ENCODE measurements at regions not wholly inside any gene's neighbourhood (a gene's known extent, or its start where the extent isn't known, plus 50 kb on each side); places are given as distances from the start of the nearest gene placed in this dataset.

DNA sequence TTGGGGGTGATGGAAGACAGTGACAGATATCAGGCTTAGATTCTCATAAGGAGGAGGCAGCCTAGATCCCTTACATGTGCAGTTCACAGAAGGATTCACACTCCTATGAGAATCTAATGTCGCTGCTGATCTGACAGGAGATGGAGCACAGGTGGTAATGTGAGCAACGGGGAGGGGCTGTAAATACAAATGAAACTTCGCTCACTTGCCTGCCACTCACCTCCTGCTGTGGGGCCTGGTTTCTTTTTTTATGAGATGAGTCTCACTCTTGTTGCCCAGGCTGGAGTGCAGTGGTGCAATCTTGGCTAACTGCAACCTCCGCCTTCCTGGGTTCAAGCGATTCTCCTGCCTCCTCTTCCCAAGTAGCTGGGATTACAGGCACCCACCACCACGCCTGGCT lies 258.6 kb downstream of the EN1 start:
- Histone ChIP-seq H4K20me1 (replicated peaks; ENCODE audit: control insufficient read depth, insufficient read depth, low read length) (no peaks in the 10 kb centered on the region), H3K4me2 (ENCODE audit: insufficient read depth, low read length) (no peak overlapping the region), H3K79me2 (ENCODE audit: control insufficient read depth, insufficient read depth, low read length) (no peaks in the 10 kb centered on the region), H3K4me3 (no peak overlapping the region), H2AFZ (ENCODE audit: low read depth, low read length) (no peak overlapping the region), H3K27me3 (ENCODE audit: control insufficient read depth in 2 of 2, insufficient read depth in 2 of 2, low read length in 2 of 2) (peaks cover 3 to 8% of the 10 kb centered on the region in 2 experiments; a peak in 2 of 5 replicates), H3K36me3 (ENCODE audit: control insufficient read depth, insufficient read depth, low read length) (no peaks in the 10 kb centered on the region), H3K27ac (ENCODE audit: extremely low read depth, low read depth, low read length) (no peak overlapping the region), H3K4me1 (replicated peaks in 1 of 2; ENCODE audit: control insufficient read depth in 2 of 2, insufficient read depth in 2 of 2, low read length in 2 of 2) (no peaks in the 10 kb centered on the region), H3K9me3 (replicated peaks; ENCODE audit: control insufficient read depth, insufficient read depth, low read depth, low read length) (no peaks in the 10 kb centered on the region), H3K9ac (ENCODE audit: insufficient read depth in 1 of 2, low read depth in 2 of 2, low read length in 2 of 2) (no peak overlapping the region), H3K9me1 (ENCODE audit: control insufficient read depth, insufficient read depth, low read length) (no peaks in the 10 kb centered on the region)
- no TSS peak for BruUV-seq (replicated peaks)
- FAIRE-seq (no peak), DNase-seq (ENCODE audit: extremely low read depth in 1 of 4, low spot score in 3 of 4) (no peak), ATAC-seq (no peak)
- 0% methylated on average over 6 of the region's 6 CpGs for WGBS (ENCODE audit: insufficient coverage, low coverage, missing lambda C conversion rate)
- POLR2A ChIA-PET: interaction anchor here (0.6 to 0.7 kb wide), 2 partner anchors 80 to 202 kb away, joined by 3 read pairs; no protein-coding TSS in a partner anchor
- CTCF ChIA-PET (ENCODE audit: low intra/inter-chr PET ratio): no interaction called here
- TF ChIP-seq, protein P1, sequence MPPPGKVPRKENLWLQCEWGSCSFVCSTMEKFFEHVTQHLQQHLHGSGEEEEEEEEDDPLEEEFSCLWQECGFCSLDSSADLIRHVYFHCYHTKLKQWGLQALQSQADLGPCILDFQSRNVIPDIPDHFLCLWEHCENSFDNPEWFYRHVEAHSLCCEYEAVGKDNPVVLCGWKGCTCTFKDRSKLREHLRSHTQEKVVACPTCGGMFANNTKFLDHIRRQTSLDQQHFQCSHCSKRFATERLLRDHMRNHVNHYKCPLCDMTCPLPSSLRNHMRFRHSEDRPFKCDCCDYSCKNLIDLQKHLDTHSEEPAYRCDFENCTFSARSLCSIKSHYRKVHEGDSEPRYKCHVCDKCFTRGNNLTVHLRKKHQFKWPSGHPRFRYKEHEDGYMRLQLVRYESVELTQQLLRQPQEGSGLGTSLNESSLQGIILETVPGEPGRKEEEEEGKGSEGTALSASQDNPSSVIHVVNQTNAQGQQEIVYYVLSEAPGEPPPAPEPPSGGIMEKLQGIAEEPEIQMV (tag; conservative IDR thresholded peaks at IDR 0.05; ENCODE audit: low read depth): no peak
- TF ChIP-seq, protein P2, sequence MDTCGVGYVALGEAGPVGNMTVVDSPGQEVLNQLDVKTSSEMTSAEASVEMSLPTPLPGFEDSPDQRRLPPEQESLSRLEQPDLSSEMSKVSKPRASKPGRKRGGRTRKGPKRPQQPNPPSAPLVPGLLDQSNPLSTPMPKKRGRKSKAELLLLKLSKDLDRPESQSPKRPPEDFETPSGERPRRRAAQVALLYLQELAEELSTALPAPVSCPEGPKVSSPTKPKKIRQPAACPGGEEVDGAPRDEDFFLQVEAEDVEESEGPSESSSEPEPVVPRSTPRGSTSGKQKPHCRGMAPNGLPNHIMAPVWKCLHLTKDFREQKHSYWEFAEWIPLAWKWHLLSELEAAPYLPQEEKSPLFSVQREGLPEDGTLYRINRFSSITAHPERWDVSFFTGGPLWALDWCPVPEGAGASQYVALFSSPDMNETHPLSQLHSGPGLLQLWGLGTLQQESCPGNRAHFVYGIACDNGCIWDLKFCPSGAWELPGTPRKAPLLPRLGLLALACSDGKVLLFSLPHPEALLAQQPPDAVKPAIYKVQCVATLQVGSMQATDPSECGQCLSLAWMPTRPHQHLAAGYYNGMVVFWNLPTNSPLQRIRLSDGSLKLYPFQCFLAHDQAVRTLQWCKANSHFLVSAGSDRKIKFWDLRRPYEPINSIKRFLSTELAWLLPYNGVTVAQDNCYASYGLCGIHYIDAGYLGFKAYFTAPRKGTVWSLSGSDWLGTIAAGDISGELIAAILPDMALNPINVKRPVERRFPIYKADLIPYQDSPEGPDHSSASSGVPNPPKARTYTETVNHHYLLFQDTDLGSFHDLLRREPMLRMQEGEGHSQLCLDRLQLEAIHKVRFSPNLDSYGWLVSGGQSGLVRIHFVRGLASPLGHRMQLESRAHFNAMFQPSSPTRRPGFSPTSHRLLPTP (IDR thresholded peaks at IDR 0.05; ENCODE audit: borderline replicate concordance, extremely low read depth, insufficient read length): no peak
- TF ChIP-seq E2F3 (CRISPR knock-in tag; IDR thresholded peaks at IDR 0.05) (no peak), SRSF9 (IDR thresholded peaks at IDR 0.05; ENCODE audit: borderline replicate concordance, low read depth, low read length) (no peak), ZNF274 (IDR thresholded peaks at IDR 0.05; ENCODE audit: borderline replicate concordance, low read depth, low read length) (no peak), PTBP1 (IDR thresholded peaks at IDR 0.05; ENCODE audit: low read depth, low read length) (no peak), SREBF1 (IDR thresholded peaks at IDR 0.05; ENCODE audit: borderline replicate concordance, low read depth, low read length) (no peak), CTBP1 (IDR thresholded peaks at IDR 0.05; ENCODE audit: borderline replicate concordance) (no peak), ZFP36 (IDR thresholded peaks at IDR 0.05; ENCODE audit: low read depth, low read length, partially characterized antibody) (no peak), HDAC2 (IDR thresholded peaks at IDR 0.05) (no peak), EWSR1 (IDR thresholded peaks at IDR 0.05; ENCODE audit: borderline replicate concordance, low read depth, partially characterized antibody) (no peak)
- TF ChIP-seq, protein P3, sequence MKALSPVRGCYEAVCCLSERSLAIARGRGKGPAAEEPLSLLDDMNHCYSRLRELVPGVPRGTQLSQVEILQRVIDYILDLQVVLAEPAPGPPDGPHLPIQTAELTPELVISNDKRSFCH (CRISPR knock-in tag; IDR thresholded peaks at IDR 0.05): no peak
- TF ChIP-seq, protein P3 (tag; IDR thresholded peaks at IDR 0.05): no peak
- TF ChIP-seq, protein P4, sequence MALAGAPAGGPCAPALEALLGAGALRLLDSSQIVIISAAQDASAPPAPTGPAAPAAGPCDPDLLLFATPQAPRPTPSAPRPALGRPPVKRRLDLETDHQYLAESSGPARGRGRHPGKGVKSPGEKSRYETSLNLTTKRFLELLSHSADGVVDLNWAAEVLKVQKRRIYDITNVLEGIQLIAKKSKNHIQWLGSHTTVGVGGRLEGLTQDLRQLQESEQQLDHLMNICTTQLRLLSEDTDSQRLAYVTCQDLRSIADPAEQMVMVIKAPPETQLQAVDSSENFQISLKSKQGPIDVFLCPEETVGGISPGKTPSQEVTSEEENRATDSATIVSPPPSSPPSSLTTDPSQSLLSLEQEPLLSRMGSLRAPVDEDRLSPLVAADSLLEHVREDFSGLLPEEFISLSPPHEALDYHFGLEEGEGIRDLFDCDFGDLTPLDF (CRISPR knock-in tag; IDR thresholded peaks at IDR 0.05): no peak
- intact Hi-C loops (cut with micrococcal nuclease) (no loop called here), in situ Hi-C loops (cut with MboI) (no loop called here)

Data from K562 (cell line).